Stimulated activated effector memory CD8-positive, alpha-beta T cell treated with anti-CD3 and anti-CD28 coated beads, Interleukin-12 subunit alpha, Interleukin-12 subunit beta, amount 100 ng/mL, for 72 hours (primary cell): ENCODE measurements at regions not wholly inside any gene's neighbourhood (a gene's known extent, or its start where the extent isn't known, plus 50 kb on each side); places are given as distances from the start of the nearest gene placed in this dataset.

ENCODE experiments used
- ATAC-seq: fragments of 150-1000 bp; cut with Tn5 transposase; 2 replicates; pipeline ENCODE4 v1.10.0; 2021
- DNase-seq, 2 donors: peaks; one replicate each; pipeline ENCODE4 v3.0.0; 2021 to 2022; ENCODE audit warnings: low spot score in 2 of 2
- H3K27ac Mint-ChIP-seq: one replicate; pipeline ENCODE4 v1.8.0; 2022; ENCODE audit warnings: mild to moderate bottlenecking, mixed read lengths
- H3K36me3 Mint-ChIP-seq: one replicate; pipeline ENCODE4 v1.8.0; 2022; ENCODE audit warnings: mild to moderate bottlenecking, mixed read lengths
- H3K4me1 Mint-ChIP-seq: one replicate; pipeline ENCODE4 v1.8.0; 2022; ENCODE audit warnings: mixed read lengths
- H3K4me3 Mint-ChIP-seq: one replicate; pipeline ENCODE4 v1.8.0; 2022; ENCODE audit warnings: mild to moderate bottlenecking, mixed read lengths
- H3K9me3 Mint-ChIP-seq: one replicate; pipeline ENCODE4 v1.8.0; 2022; ENCODE audit warnings: mixed read lengths

DNA sequence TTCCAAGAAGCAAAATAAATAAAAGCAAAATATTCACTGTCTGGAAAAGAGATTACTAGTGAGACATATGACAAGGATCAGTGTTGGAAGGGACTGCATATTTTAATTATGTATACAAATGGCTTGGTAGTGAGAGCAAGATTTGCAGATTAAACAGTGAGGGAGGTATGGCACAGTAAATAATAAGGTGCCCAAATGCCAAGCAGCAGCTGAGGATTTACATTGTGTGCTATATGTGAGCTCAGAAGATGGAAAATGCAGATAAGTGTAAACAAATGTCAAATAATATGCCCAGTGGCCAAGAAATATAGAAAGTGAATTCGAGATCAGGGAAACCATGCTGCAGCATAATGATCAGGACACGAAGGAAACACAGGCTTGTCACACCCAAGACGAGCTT lies 173.8 kb upstream of the NRSN1 start:
- H3K9me3 Mint-ChIP-seq, result no peaks in the 10 kb centered on the region
- no peak overlapping the region for H3K4me3 Mint-ChIP-seq
- no peaks in the 10 kb centered on the region for H3K36me3 Mint-ChIP-seq
- no peak for ATAC-seq
- H3K27ac Mint-ChIP-seq, result no peak overlapping the region
- no peaks in the 10 kb centered on the region for H3K4me1 Mint-ChIP-seq
- no peak for DNase-seq

GRCh38 chr6:23953976-23954375 lies 172.0 kb upstream of the NRSN1 start:
- Mint-ChIP-seq H3K36me3 (no peaks in the 10 kb centered on the region), H3K4me3 (no peak overlapping the region), H3K9me3 (no peaks in the 10 kb centered on the region), H3K4me1 (no peaks in the 10 kb centered on the region), H3K27ac (no peak overlapping the region)
- ATAC-seq, result no peak
- DNase-seq, result no peak

GRCh38 chr6:23957017-23957416 lies 169.0 kb upstream of the NRSN1 start:
- ATAC-seq (no peak), DNase-seq (no peak)
- peaks cover 2% of the 10 kb centered on the region for H3K9me3 Mint-ChIP-seq
- no peak overlapping the region for H3K27ac Mint-ChIP-seq
- H3K36me3 Mint-ChIP-seq, result no peaks in the 10 kb centered on the region
- H3K4me1 Mint-ChIP-seq, result no peaks in the 10 kb centered on the region
- no peak overlapping the region for H3K4me3 Mint-ChIP-seq

DNA sequence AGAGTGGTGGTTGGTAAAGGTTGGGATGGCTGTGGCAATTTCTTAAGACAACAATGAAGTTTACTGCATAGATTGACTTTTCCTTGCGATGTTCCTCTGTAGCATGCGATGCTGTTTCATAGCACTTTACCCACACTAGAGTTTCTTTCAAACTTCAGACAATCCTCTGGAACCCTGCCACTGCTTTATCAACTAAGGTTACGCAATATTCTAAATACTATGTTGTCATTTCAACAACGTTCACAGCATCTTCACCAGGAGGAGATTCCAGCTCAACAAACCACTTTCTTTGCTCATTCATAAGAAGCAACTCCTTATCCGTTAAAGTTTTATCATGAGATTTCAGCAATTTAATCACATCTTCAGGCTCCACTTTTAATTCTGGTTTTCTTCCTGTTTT lies 161.2 kb upstream of the NRSN1 start:
- Mint-ChIP-seq H3K4me1 (no peaks in the 10 kb centered on the region), H3K27ac (no peak overlapping the region), H3K36me3 (no peaks in the 10 kb centered on the region), H3K4me3 (no peak overlapping the region), H3K9me3 (peaks cover 4% of the 10 kb centered on the region)
- DNase-seq (no peak), ATAC-seq (no peak)

DNA sequence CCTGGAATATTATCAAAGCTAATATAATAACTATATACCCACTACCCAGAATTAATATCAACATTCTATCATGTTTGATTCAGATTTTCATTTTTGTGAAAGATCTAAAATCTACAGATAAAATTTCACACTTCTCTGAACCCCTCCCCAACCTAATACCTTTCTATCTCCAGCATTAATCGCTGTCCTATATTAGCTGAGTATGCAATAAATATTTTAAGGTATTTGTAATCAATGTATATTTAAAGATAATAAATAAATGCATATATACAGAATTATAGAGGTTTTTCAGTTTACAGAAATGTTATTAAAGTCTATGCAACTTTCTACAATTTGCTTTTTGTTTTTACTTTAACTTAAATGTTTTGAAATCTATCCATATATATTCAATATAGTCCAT lies 156.7 kb upstream of the NRSN1 start:
- H3K4me3 Mint-ChIP-seq, result no peak overlapping the region
- no peaks in the 10 kb centered on the region for H3K36me3 Mint-ChIP-seq
- peaks cover 3% of the 10 kb centered on the region for H3K9me3 Mint-ChIP-seq
- no peak overlapping the region for H3K27ac Mint-ChIP-seq
- DNase-seq (no peak), ATAC-seq (no peak)
- H3K4me1 Mint-ChIP-seq, result no peaks in the 10 kb centered on the region

GRCh38 chr6:23977706-23978105 lies 148.3 kb upstream of the NRSN1 start:
- no peaks in the 10 kb centered on the region for H3K4me1 Mint-ChIP-seq
- H3K36me3 Mint-ChIP-seq, result no peaks in the 10 kb centered on the region
- no peak overlapping the region for H3K4me3 Mint-ChIP-seq
- no peak overlapping the region for H3K27ac Mint-ChIP-seq
- peaks cover 5% of the 10 kb centered on the region for H3K9me3 Mint-ChIP-seq
- DNase-seq (no peak), ATAC-seq (no peak)

DNA sequence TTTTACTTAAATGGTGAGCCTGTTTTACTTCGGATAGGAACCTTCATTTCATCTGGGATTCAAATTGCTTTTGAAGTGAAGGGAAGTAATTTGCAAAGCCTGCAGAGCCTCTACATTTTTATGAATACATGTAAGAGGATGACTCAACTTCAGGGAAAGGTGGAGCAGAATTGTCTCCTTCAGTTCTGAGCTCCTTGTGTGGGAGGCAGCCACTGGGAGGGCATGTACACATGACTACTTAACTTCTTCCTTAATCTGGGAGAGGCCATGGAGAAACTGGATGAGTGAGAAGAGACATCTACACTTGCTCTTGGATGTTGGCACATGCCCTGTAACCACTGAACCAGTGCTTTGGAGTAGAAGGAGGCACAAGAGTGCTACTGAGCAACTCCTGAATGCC lies 145.1 kb upstream of the NRSN1 start:
- no peaks in the 10 kb centered on the region for H3K36me3 Mint-ChIP-seq
- no peak for DNase-seq
- peaks cover 3% of the 10 kb centered on the region for H3K9me3 Mint-ChIP-seq
- no peaks in the 10 kb centered on the region for H3K4me1 Mint-ChIP-seq
- no peak for ATAC-seq
- H3K27ac Mint-ChIP-seq, result no peak overlapping the region
- no peak overlapping the region for H3K4me3 Mint-ChIP-seq

DNA sequence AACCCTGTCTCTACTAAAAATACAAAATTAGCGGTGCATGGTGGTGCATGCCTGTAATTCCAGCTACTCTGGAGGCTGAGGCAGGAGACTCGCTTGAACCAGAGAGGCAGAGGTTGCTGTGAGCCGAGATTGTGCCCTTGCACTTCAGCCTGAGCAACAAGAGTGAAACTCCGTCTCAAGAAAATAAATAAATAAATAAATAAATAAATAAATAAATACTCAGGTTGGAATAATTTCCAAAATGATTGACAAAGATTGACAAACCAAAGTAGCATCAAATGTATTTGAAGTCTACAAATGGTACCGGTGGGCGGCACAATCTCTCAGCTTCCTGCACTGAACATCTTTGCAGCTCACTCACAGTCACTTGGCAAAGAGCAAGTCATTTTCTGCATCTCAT lies 144.1 kb upstream of the NRSN1 start:
- H3K4me1 Mint-ChIP-seq, result no peaks in the 10 kb centered on the region
- H3K36me3 Mint-ChIP-seq, result no peaks in the 10 kb centered on the region
- peaks cover 3% of the 10 kb centered on the region for H3K9me3 Mint-ChIP-seq
- ATAC-seq (no peak), DNase-seq (no peak)
- H3K4me3 Mint-ChIP-seq, result no peak overlapping the region
- no peak overlapping the region for H3K27ac Mint-ChIP-seq

DNA sequence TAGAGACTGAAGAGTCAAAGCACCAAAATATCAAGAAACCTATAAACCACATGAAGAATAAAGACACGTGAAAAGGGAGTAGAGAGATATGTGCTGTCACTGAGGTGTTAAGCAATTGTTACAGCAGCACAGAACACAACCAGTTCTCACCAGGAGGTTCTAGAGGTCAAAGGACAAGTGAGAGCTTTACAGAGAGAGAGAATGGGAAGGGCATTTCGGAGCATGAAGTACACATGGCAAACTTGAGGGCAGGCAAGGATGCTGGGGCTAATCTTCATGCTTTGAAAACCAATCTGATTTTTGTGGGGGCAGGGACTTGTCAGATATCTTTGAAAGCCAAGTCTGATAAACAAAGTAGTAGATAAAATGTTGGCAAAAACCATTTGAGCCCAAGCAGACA lies 142.3 kb upstream of the NRSN1 start:
- Mint-ChIP-seq H3K4me1 (no peaks in the 10 kb centered on the region), H3K9me3 (peaks cover under 1% of the 10 kb centered on the region), H3K36me3 (no peaks in the 10 kb centered on the region), H3K27ac (no peak overlapping the region), H3K4me3 (no peak overlapping the region)
- DNase-seq (no peak), ATAC-seq (no peak)

DNA sequence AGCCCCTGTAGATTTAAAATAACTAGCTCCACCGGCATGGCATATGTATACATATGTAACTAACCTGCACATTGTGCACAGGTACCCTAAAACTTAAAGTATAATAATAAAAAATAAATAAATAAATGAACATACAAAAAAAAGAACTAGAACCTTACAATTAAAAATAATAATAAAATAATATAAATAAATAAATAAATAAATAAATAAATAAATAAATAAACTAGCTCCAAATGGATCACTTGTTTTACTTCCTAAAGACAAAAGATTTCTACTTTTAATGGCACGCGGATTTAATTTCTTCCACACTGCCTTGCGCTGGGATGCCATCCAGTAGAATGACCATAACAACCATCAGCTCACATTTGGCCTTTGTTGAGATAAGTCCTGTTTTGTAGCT lies 141.0 kb upstream of the NRSN1 start:
- Mint-ChIP-seq H3K27ac (no peak overlapping the region), H3K36me3 (no peaks in the 10 kb centered on the region), H3K4me3 (no peak overlapping the region), H3K4me1 (no peaks in the 10 kb centered on the region), H3K9me3 (no peaks in the 10 kb centered on the region)
- DNase-seq, result no peak
- ATAC-seq, result no peak

- no peaks in the 10 kb centered on the region for H3K9me3 Mint-ChIP-seq
- no peak overlapping the region for H3K27ac Mint-ChIP-seq
- no peak overlapping the region for H3K4me3 Mint-ChIP-seq
- no peaks in the 10 kb centered on the region for H3K4me1 Mint-ChIP-seq
- DNase-seq (no peak), ATAC-seq (no peak)
- H3K36me3 Mint-ChIP-seq, result no peaks in the 10 kb centered on the region
Observed at GRCh38 chr6:23989885-23990533, 136.0 kb upstream of the NRSN1 start.

- Mint-ChIP-seq H3K4me3 (no peak overlapping the region), H3K36me3 (no peaks in the 10 kb centered on the region), H3K9me3 (peaks cover 3% of the 10 kb centered on the region), H3K4me1 (no peaks in the 10 kb centered on the region), H3K27ac (no peak overlapping the region)
- ATAC-seq (no peak), DNase-seq (no peak)
Observed at GRCh38 chr6:23994013-23994412, 132.0 kb upstream of the NRSN1 start.

DNA sequence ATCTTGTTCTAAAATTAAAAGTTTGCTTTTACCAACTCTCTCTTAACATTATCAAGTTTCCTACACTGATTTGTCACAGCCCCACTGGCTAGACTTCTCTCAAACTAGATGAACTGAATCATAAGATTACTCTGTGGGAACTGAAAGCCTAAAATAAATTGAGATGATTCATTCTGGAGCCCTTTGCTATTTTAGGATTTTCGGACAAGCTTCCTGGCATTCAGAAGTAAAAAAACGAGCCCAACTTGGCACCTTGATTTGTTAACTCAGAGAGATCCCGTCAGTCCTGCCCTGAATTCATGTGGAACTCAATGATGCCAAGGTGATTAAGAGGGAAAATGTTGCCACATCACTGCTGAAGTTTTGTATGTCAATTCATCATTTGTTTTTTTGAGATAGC lies 122.0 kb upstream of the NRSN1 start:
- H3K4me3 Mint-ChIP-seq, result no peak overlapping the region
- no peaks in the 10 kb centered on the region for H3K4me1 Mint-ChIP-seq
- no peak overlapping the region for H3K27ac Mint-ChIP-seq
- H3K36me3 Mint-ChIP-seq, result no peaks in the 10 kb centered on the region
- H3K9me3 Mint-ChIP-seq, result no peaks in the 10 kb centered on the region
- ATAC-seq (no peak), DNase-seq (no peak)

- H3K27ac Mint-ChIP-seq, result no peak overlapping the region
- no peak overlapping the region for H3K4me3 Mint-ChIP-seq
- ATAC-seq (no peak), DNase-seq (no peak)
- H3K9me3 Mint-ChIP-seq, result no peaks in the 10 kb centered on the region
- H3K4me1 Mint-ChIP-seq, result no peaks in the 10 kb centered on the region
- H3K36me3 Mint-ChIP-seq, result no peaks in the 10 kb centered on the region
Observed at GRCh38 chr6:24004659-24005058, 121.4 kb upstream of the NRSN1 start.

DNA sequence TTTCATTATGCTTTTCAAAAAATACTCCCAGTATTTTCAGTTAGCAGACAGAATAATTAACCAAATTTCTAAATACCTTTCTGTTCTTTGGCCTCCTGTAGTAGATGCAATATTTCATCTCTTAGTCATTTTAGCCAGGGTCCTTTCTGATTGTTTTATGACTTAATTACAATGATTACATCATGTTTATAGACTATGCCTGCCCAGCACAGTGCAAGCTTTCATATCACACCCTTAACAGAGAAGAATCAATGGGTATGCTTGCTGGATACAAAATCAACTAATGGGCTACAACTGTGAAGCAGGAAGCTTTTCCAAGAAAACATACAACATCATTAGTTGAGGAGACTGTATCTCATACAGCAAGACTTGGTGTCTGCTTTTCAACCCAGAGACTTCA lies 119.8 kb upstream of the NRSN1 start:
- ATAC-seq, result no peak
- Mint-ChIP-seq H3K27ac (no peak overlapping the region), H3K9me3 (no peaks in the 10 kb centered on the region), H3K4me3 (no peak overlapping the region), H3K36me3 (no peaks in the 10 kb centered on the region), H3K4me1 (no peaks in the 10 kb centered on the region)
- no peak for DNase-seq

DNA sequence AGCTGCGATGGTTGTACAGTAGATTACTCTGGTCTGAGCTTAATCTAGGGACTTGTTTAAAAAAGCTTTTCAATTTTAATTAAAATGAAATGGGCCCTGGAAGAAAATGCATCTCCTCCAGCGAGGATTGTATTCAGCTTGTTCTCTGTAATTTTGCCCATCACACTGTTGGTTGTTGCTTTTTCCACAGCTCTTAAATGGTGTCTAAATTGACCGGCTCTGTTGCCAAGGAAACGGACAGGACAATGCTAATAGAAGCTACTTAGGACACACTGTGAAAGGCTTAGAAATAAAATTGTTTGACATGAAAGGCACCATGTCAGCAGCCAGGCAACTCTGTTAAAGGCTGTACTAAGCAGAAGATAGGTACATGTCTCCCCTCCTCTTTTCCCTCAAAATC lies 116.7 kb upstream of the NRSN1 start:
- no peaks in the 10 kb centered on the region for H3K9me3 Mint-ChIP-seq
- no peak overlapping the region for H3K27ac Mint-ChIP-seq
- H3K4me1 Mint-ChIP-seq, result no peaks in the 10 kb centered on the region
- no peak for ATAC-seq
- H3K4me3 Mint-ChIP-seq, result no peak overlapping the region
- H3K36me3 Mint-ChIP-seq, result no peaks in the 10 kb centered on the region
- DNase-seq, result no peak

DNA sequence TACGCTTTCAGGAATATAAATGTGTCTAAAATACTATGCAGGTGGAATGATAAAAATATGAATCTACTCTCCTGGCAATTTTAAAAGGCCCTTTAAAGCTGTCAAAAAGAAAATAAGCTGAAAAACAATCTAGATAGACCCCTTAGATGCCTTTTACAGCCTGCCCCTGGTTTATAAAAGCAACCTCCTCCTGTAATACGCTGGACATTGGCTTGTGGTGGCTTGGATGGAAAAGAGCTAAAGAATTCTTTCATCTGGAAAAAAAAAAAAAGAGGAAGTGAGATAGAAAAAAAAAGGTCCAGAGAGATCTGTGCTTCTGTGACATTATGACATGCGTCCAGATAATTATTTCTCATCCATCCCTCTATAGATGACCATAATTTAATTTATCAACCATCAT lies 115.9 kb upstream of the NRSN1 start:
- no peaks in the 10 kb centered on the region for H3K9me3 Mint-ChIP-seq
- DNase-seq (no peak), ATAC-seq (no peak)
- no peak overlapping the region for H3K4me3 Mint-ChIP-seq
- H3K36me3 Mint-ChIP-seq, result no peaks in the 10 kb centered on the region
- no peaks in the 10 kb centered on the region for H3K4me1 Mint-ChIP-seq
- no peak overlapping the region for H3K27ac Mint-ChIP-seq
